Activated naive CD4-positive, alpha-beta T cell treated with anti-CD3 and anti-CD28 coated beads, Interleukin-2, amount 50 U/mL, for 16 hours (primary cell): ENCODE measurements at regions not wholly inside any gene's neighbourhood (a gene's known extent, or its start where the extent isn't known, plus 50 kb on each side); places are given as distances from the start of the nearest gene placed in this dataset.

ENCODE experiments used
- DNase-seq: peaks from one replicate; pipeline ENCODE4 v3.0.0-alpha.2; 2020

GRCh38 chr6:43915208-43915869, 145.3 kb downstream of the VEGFA start:
- DNase-seq, result no peak

- no peak for DNase-seq
Observed at GRCh38 chr6:43914272-43915147, 144.5 kb downstream of the VEGFA start.

- no peak for DNase-seq
Observed at GRCh38 chr6:43913375-43914271, 143.6 kb downstream of the VEGFA start.

- DNase-seq, result no peak
Observed at GRCh38 chr6:43912598-43913371, 142.8 kb downstream of the VEGFA start.

GRCh38 chr6:43912116-43912577, 142.1 kb downstream of the VEGFA start:
- DNase-seq, result no peak

- DNase-seq, result no peak
Observed at GRCh38 chr6:43911354-43912115, 141.5 kb downstream of the VEGFA start.

GRCh38 chr6:43910638-43911353, 140.8 kb downstream of the VEGFA start:
- DNase-seq, result no peak

GRCh38 chr6:43910149-43910637, 140.2 kb downstream of the VEGFA start:
- no peak for DNase-seq

GRCh38 chr6:43909474-43910148, 139.6 kb downstream of the VEGFA start:
- no peak for DNase-seq

- DNase-seq, result no peak
Observed at GRCh38 chr6:43907789-43908472, 137.9 kb downstream of the VEGFA start.

- DNase-seq, result no peak
Observed at GRCh38 chr6:43907312-43907711, 137.3 kb downstream of the VEGFA start.

- no peak for DNase-seq
Observed at GRCh38 chr6:43904311-43905123, 134.5 kb downstream of the VEGFA start.

- DNase-seq, result no peak
Observed at GRCh38 chr6:43903739-43904290, 133.8 kb downstream of the VEGFA start.

- no peak for DNase-seq
Observed at GRCh38 chr6:43901733-43902230, 131.8 kb downstream of the VEGFA start.

- DNase-seq, result no peak
Observed at GRCh38 chr6:43900916-43901732, 131.1 kb downstream of the VEGFA start.

GRCh38 chr6:43900560-43900915, 130.5 kb downstream of the VEGFA start:
- no peak for DNase-seq

- DNase-seq, result no peak
Observed at GRCh38 chr6:43899830-43900229, 129.8 kb downstream of the VEGFA start.
